ENCODE measurements at regions not wholly inside any gene's neighbourhood (a gene's known extent, or its start where the extent isn't known, plus 50 kb on each side); places are given as distances from the start of the nearest gene placed in this dataset.

- DNase-seq = no peak
Measured at GRCh38 chr4:16991450-16991849, 93.0 kb upstream of the LDB2 start.

GRCh38 chr4:16989371-16989770 is 90.9 kb upstream of the LDB2 start:
- DNase-seq = no peak

- no peak for DNase-seq
Measured at GRCh38 chr4:16988814-16989213, 90.4 kb upstream of the LDB2 start.

GRCh38 chr4:16977081-16977480 is 78.6 kb upstream of the LDB2 start:
- no peak for DNase-seq

GRCh38 chr4:16969696-16970135 is 71.3 kb upstream of the LDB2 start:
- DNase-seq = no peak

- DNase-seq = no peak
Measured at GRCh38 chr4:16967722-16968121, 69.3 kb upstream of the LDB2 start.

- DNase-seq = no peak
Measured at GRCh38 chr4:16959305-16959704, 60.9 kb upstream of the LDB2 start.

- no peak for DNase-seq
Measured at GRCh38 chr4:16952896-16953630, 54.6 kb upstream of the LDB2 start.

- no peak for DNase-seq
Measured at GRCh38 chr4:16952462-16952871, 54.0 kb upstream of the LDB2 start.

All from CD4-positive, alpha-beta T cell treated with Interleukin-21 for 1 hour (primary cell).